ENCODE measurements at regions not wholly inside any gene's neighbourhood (a gene's known extent, or its start where the extent isn't known, plus 50 kb on each side); places are given as distances from the start of the nearest gene placed in this dataset.

DNA sequence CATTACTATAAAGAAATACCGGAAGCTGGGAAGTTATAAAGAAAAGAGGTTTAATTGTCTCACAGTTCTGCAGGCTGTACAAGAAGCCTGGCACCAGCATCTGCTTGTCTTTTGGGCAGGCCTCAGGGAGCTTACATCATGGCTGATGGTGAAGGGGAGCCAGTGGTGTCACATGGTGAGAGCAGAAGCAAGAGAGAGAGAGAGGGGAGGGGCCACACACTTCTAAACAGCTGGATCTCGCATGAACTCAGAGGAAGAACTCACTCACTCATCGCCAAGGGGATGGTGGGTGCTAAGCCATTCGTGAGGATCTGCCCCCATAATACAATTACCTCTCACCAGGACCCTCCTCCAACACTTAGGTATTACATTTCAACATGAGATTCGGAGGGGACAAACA, 51.8 kb upstream of the ANKRD34C start:
- no peak overlapping the region for H3K27ac ChIP-seq (ENCODE audit: insufficient read depth, low read length)
- no peak for DNase-seq (ENCODE audit: low read depth in 2 of 2)
- H3K79me2 ChIP-seq (ENCODE audit: control insufficient read depth, insufficient read depth, low read length): no peaks in the 10 kb centered on the region
- no peak overlapping the region for H3K4me3 ChIP-seq (replicated peaks in 1 of 4; ENCODE audit: control extremely low read depth in 1 of 4, insufficient read depth in 1 of 4, low read depth in 3 of 4, low read length in 4 of 4)
- TF ChIP-seq CTCF (conservative IDR thresholded peaks at IDR 0.05 in 1 of 2, IDR thresholded peaks at IDR 0.05 in 1 of 2; ENCODE audit: low read depth in 1 of 2, low read length in 2 of 2) (no peak), EZH2 (IDR thresholded peaks at IDR 0.05; ENCODE audit: low read length, missing control alignments) (no peak)
- no peak overlapping the region for H2AFZ ChIP-seq (ENCODE audit: low read length)
- H3K36me3 ChIP-seq (ENCODE audit: control insufficient read depth, insufficient read depth, low read length): no peaks in the 10 kb centered on the region
- no peaks in the 10 kb centered on the region for H3K4me1 ChIP-seq (ENCODE audit: control insufficient read depth, extremely low read depth, insufficient read depth, low read length)
- no peaks in the 10 kb centered on the region for H4K20me1 ChIP-seq (ENCODE audit: control insufficient read depth, extremely low read depth, insufficient read depth, low read length)
- no peaks in the 10 kb centered on the region for H3K9me3 ChIP-seq (ENCODE audit: control insufficient read depth, insufficient read depth, low read depth, low read length)
- no peaks in the 10 kb centered on the region for H3K27me3 ChIP-seq (ENCODE audit: control insufficient read depth, insufficient read depth, low read length)
- no peak overlapping the region for H3K4me2 ChIP-seq (ENCODE audit: extremely low read depth, insufficient read depth, low read length)
- H3K9ac ChIP-seq (ENCODE audit: insufficient read depth, low read length): no peak overlapping the region

DNA sequence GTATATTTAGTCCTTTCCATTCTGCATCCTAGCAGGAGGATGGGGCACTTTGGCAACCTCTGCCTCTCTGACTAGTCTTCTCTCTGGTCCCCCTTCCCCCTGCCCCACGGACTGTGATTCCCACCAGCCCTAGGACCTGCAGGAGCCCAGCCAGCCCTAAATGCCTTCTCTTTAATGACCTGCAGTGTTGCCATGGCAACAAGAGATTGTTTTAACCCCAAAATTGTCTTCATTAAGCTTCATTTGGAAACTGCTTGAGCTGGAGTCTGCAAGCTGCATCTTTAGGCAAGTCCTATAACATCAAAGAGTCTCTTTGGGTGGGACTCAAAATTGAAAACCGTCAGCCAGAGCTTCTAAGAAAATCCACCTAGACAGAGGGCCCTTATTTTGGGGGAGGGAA, 59.7 kb upstream of the ANKRD34C start:
- Histone ChIP-seq H3K79me2 (ENCODE audit: control insufficient read depth, insufficient read depth, low read length) (no peaks in the 10 kb centered on the region), H3K9me3 (ENCODE audit: control insufficient read depth, insufficient read depth, low read depth, low read length) (no peaks in the 10 kb centered on the region), H3K4me3 (replicated peaks in 1 of 4; ENCODE audit: control extremely low read depth in 1 of 4, insufficient read depth in 1 of 4, low read depth in 3 of 4, low read length in 4 of 4) (no peak overlapping the region), H3K27me3 (ENCODE audit: control insufficient read depth, insufficient read depth, low read length) (no peaks in the 10 kb centered on the region), H3K9ac (ENCODE audit: insufficient read depth, low read length) (no peak overlapping the region), H2AFZ (ENCODE audit: low read length) (no peak overlapping the region), H3K36me3 (ENCODE audit: control insufficient read depth, insufficient read depth, low read length) (no peaks in the 10 kb centered on the region), H3K27ac (ENCODE audit: insufficient read depth, low read length) (no peak overlapping the region), H4K20me1 (ENCODE audit: control insufficient read depth, extremely low read depth, insufficient read depth, low read length) (no peaks in the 10 kb centered on the region), H3K4me1 (ENCODE audit: control insufficient read depth, extremely low read depth, insufficient read depth, low read length) (no peaks in the 10 kb centered on the region), H3K4me2 (ENCODE audit: extremely low read depth, insufficient read depth, low read length) (no peak overlapping the region)
- no peak for DNase-seq (ENCODE audit: low read depth in 2 of 2)
- no peak for TF ChIP-seq CTCF (conservative IDR thresholded peaks at IDR 0.05 in 1 of 2, IDR thresholded peaks at IDR 0.05 in 1 of 2; ENCODE audit: low read depth in 1 of 2, low read length in 2 of 2)
- TF ChIP-seq EZH2 (IDR thresholded peaks at IDR 0.05; ENCODE audit: low read length, missing control alignments): no peak

- Histone ChIP-seq H3K9me3 (ENCODE audit: control insufficient read depth, insufficient read depth, low read depth, low read length) (no peaks in the 10 kb centered on the region), H3K27me3 (ENCODE audit: control insufficient read depth, insufficient read depth, low read length) (no peaks in the 10 kb centered on the region), H2AFZ (ENCODE audit: low read length) (no peak overlapping the region), H3K79me2 (ENCODE audit: control insufficient read depth, insufficient read depth, low read length) (no peaks in the 10 kb centered on the region), H3K4me3 (replicated peaks in 1 of 4; ENCODE audit: control extremely low read depth in 1 of 4, insufficient read depth in 1 of 4, low read depth in 3 of 4, low read length in 4 of 4) (no peak overlapping the region), H3K4me1 (ENCODE audit: control insufficient read depth, extremely low read depth, insufficient read depth, low read length) (no peaks in the 10 kb centered on the region), H3K4me2 (ENCODE audit: extremely low read depth, insufficient read depth, low read length) (no peak overlapping the region), H3K36me3 (ENCODE audit: control insufficient read depth, insufficient read depth, low read length) (no peaks in the 10 kb centered on the region), H3K9ac (ENCODE audit: insufficient read depth, low read length) (no peak overlapping the region), H4K20me1 (ENCODE audit: control insufficient read depth, extremely low read depth, insufficient read depth, low read length) (no peaks in the 10 kb centered on the region), H3K27ac (ENCODE audit: insufficient read depth, low read length) (no peak overlapping the region)
- TF ChIP-seq EZH2 (IDR thresholded peaks at IDR 0.05; ENCODE audit: low read length, missing control alignments) (no peak), CTCF (conservative IDR thresholded peaks at IDR 0.05 in 1 of 2, IDR thresholded peaks at IDR 0.05 in 1 of 2; ENCODE audit: low read depth in 1 of 2, low read length in 2 of 2) (no peak)
- DNase-seq (ENCODE audit: low read depth in 2 of 2): no peak
Observed at GRCh38 chr15:79221696-79222095, 60.8 kb upstream of the ANKRD34C start.
